Fibroblast of pulmonary artery (primary cell): ENCODE measurements at regions not wholly inside any gene's neighbourhood (a gene's known extent, or its start where the extent isn't known, plus 50 kb on each side); places are given as distances from the start of the nearest gene placed in this dataset.

Source experiments
- DNase-seq: peaks from one replicate; pipeline ENCODE4 v3.0.0-alpha.2; 2010; ENCODE audit warnings: low read depth
- H3K4me3 ChIP-seq: replicated peaks from 2 replicates; pipeline ENCODE4 v1.5.1; 2011; ENCODE audit warnings: low read depth, mild to moderate bottlenecking, control low read depth, low read length, moderate library complexity
- CTCF ChIP-seq: IDR thresholded peaks from 2 replicates; pipeline ENCODE4 v1.5.1; 2011; ENCODE audit warnings: mild to moderate bottlenecking, control low read depth, low read length, inconsistent platforms; ENCODE audit errors: missing control alignments

GRCh38 chr10:3858051-3858845, 73.2 kb upstream of the KLF6 start:
- TF ChIP-seq CTCF: no peak
- no peak for DNase-seq
- H3K4me3 ChIP-seq: no peak overlapping the region

DNA sequence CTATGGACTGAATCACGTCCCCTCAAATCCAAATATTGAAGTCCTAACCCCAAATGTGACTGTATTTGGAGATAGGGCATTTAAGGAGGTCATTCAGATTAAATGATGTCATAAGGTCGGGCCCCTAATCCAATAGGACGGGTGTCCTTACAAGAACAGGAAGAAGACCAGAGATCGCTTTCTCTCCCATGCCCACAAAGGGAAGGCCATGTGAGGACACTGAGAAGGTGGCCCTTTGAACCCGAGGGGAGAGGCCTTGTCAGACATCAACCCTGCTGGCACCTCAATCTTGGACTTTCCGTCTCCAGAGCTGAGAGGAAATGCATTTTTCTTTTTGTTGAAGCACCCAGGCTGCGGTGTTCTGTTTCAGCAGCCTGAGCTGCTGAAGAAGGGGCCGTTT, 72.3 kb upstream of the KLF6 start:
- no peak for DNase-seq
- H3K4me3 ChIP-seq: no peak overlapping the region
- no peak for TF ChIP-seq CTCF

GRCh38 chr10:3856593-3856992, 71.6 kb upstream of the KLF6 start:
- no peak for DNase-seq
- no peak overlapping the region for H3K4me3 ChIP-seq
- no peak for TF ChIP-seq CTCF

DNA sequence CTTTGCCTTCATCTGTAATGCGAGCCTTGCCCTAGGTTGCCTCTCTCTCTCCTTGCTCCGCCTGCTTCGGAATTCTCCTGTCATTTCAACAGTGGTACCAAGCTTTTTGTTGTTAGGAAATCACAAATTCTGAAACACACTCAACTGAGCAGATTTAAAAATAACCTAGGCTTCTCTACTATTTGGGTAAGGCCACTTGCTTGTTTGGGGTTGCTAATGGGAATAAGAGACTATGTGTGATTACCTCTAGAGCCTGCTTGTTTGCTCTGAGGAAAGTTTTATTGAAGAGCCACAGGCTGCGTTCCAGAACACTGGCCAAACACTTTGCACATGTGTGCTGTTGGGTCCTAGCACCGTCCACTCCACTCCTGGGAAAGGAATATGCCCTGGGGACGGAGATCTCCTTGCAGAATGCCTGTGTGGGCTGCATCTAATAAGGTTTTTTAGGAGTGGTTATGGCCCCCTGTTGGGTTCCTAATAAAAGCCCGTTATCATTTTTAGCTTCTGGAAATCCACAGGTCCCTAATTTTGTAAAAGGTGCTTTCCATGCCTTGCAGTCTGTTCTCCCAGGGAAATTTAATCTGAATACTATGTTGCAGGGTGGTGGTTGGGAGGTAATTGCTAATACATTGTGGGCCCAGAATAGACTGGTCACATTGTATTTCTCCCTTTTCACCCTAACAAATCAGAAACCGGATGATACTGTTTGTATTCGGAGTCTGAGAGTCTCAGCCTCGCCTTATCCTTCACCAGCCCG, 68.7 kb upstream of the KLF6 start:
- peak; percentile 24 for DNase-seq
- no peak for TF ChIP-seq CTCF
- no peak overlapping the region for H3K4me3 ChIP-seq

- DNase-seq: no peak
- H3K4me3 ChIP-seq: no peak overlapping the region
- no peak for TF ChIP-seq CTCF
Observed at GRCh38 chr10:3853016-3853415, 68.0 kb upstream of the KLF6 start.

DNA sequence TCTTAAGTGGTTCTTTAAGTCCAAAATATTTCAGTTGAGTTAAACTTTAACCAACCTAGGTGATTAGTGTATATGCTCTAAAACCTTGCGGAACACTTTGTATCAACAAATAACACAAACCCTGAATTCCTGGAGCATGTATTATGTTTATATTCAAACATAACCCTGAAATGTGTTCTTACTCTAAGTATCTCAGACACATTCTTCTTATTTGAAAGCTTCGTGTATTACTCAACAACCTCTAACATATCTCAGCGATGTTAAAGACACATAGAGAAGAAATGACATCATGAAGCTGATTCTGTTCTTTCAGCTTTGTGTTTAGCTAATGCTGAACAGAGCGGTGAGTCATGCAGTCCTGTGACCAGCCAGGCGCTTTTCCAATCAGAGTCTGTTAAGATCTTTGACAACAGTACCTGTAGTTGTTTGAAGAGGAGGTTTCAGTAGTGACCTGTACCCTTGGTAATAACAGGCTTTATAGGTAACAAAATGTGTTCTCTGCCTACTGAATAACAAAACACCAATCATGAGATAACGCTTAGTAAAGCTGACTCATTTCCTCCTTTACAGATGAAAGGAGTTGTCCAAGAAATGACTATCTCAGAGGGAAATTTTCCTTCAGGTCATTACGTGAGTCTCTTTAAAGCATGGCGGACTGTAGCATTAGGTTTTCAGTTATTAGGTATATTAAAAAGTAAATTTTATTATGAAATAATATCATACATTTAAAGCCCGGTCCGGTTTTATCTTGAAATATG, 67.3 kb upstream of the KLF6 start:
- peak; percentile 98 for DNase-seq
- TF ChIP-seq CTCF: no peak
- no peak overlapping the region for H3K4me3 ChIP-seq
